SK-N-SH (cell line): ENCODE measurements at regions not wholly inside any gene's neighbourhood (a gene's known extent, or its start where the extent isn't known, plus 50 kb on each side); places are given as distances from the start of the nearest gene placed in this dataset.

ENCODE experiments used
- CTCF ChIA-PET: fragments of 300-600, 350-600 bp; formaldehyde crosslinking; extraction: SDS; loops from one replicate; lab custom pipeline; 2021; lab: Yijun Ruan, JAX
- POLR2A ChIA-PET: fragments of 350-600 bp; sonication (Branson Sonifier 250); formaldehyde crosslinking; extraction: SDS; loops from one replicate; lab custom pipeline; 2020; ENCODE audit warnings: antibody characterized with exemption, inconsistent platforms; lab: Yijun Ruan, JAX
- DNase-seq: peaks from one replicate; pipeline ENCODE4 v3.0.0; 2012
- H2AFZ ChIP-seq: fragments of 200-600 bp; sonication (generic); 2 replicates; pipeline ENCODE4 v1.8.1; 2016; ENCODE audit warnings: antibody characterized with exemption, mild to moderate bottlenecking, low read depth
- H3F3A ChIP-seq: fragments of 200-600 bp; sonication (generic); replicated peaks from 2 replicates; pipeline ENCODE3; 2016; ENCODE audit warnings: antibody characterized with exemption, mild to moderate bottlenecking; ENCODE audit not compliant: insufficient read depth
- H3K27ac ChIP-seq, 2 experiments: fragments of 200-500 bp in 1 of 2; fragments of 200-600 bp in 1 of 2; sonication (Bioruptor generic) in 1 of 2; sonication (generic), shearing (Covaris generic) in 1 of 2; 2 replicates each; pipeline versions ENCODE4 v1.5.1 to v1.6.1; 2014 to 2016; ENCODE audit warnings: low read depth in 2 of 2, inconsistent platforms in 1 of 2, low read length in 1 of 2, mild to moderate bottlenecking in 1 of 2, mixed read lengths in 1 of 2
- H3K27me3 ChIP-seq: fragments of 200-600 bp; sonication (generic), shearing (Covaris generic); 2 replicates; pipeline ENCODE4 v1.6.1; 2016; ENCODE audit warnings: mixed run types; ENCODE audit not compliant: insufficient read depth
- H3K36me3 ChIP-seq, 2 experiments: fragments of 200-500 bp in 1 of 2; fragments of 200-600 bp in 1 of 2; sonication (Bioruptor generic) in 1 of 2; sonication (generic) in 1 of 2; replicated peaks in 1 of 2; 2 replicates each; pipeline versions ENCODE3 to v1.5.1; 2014 to 2016; ENCODE audit warnings: low read length in 1 of 2, mild to moderate bottlenecking in 1 of 2; ENCODE audit not compliant: insufficient read depth in 2 of 2, control insufficient read depth in 1 of 2
- H3K4me1 ChIP-seq, 2 experiments: fragments of 200-500 bp in 1 of 2; fragments of 200-600 bp in 1 of 2; sonication (Bioruptor generic) in 1 of 2; sonication (generic), shearing (Covaris generic) in 1 of 2; 2 replicates each; pipeline versions ENCODE4 v1.5.1 to v1.6.1; 2014 to 2016; ENCODE audit warnings: low read depth in 1 of 2, low read length in 1 of 2, mixed run types in 1 of 2; ENCODE audit not compliant: insufficient read depth in 2 of 2, control insufficient read depth in 1 of 2
- H3K4me2 ChIP-seq: fragments of 200-600 bp; sonication (generic), shearing (Covaris generic); 2 replicates; pipeline ENCODE4 v1.6.1; 2017; ENCODE audit warnings: mixed run types
- H3K4me3 ChIP-seq, 2 experiments: fragments of 200-500 bp in 1 of 2; fragments of 200-600 bp in 1 of 2; sonication (Bioruptor generic) in 1 of 2; sonication (generic), shearing (Covaris generic) in 1 of 2; 2 replicates each; pipeline versions ENCODE4 v1.5.1 to v1.8.1; 2014 to 2016; ENCODE audit warnings: low read depth in 2 of 2, inconsistent platforms in 1 of 2, low read length in 1 of 2, mild to moderate bottlenecking in 1 of 2, mixed read lengths in 1 of 2, moderate library complexity in 1 of 2
- H3K79me2 ChIP-seq: fragments of 200-600 bp; sonication (generic); 2 replicates; pipeline ENCODE4 v1.8.1; 2017; ENCODE audit warnings: mild to moderate bottlenecking; ENCODE audit not compliant: insufficient read depth
- H3K9ac ChIP-seq: fragments of 200-600 bp; sonication (generic); 2 replicates; pipeline ENCODE4 v1.6.1; 2017; ENCODE audit warnings: mixed run types
- H3K9me2 ChIP-seq: fragments of 200-600 bp; sonication (generic); 2 replicates; pipeline ENCODE4 v1.6.1; 2017; ENCODE audit warnings: mixed run types
- H3K9me3 ChIP-seq: fragments of 200-600 bp; sonication (generic); 2 replicates; pipeline ENCODE4 v1.6.1; 2017; ENCODE audit warnings: mixed run types, mild to moderate bottlenecking, moderate library complexity
- H4K20me1 ChIP-seq: fragments of 200-600 bp; sonication (generic); 2 replicates; pipeline ENCODE4 v1.6.1; 2017; ENCODE audit warnings: mild to moderate bottlenecking, mixed run types; ENCODE audit not compliant: insufficient read depth
- CHD2 ChIP-seq: fragments of 150-350 bp; IDR thresholded peaks from 2 replicates; pipeline ENCODE4 v1.6.1; 2018; ENCODE audit warnings: low read length; ENCODE audit not compliant: partially characterized antibody
- ELF1 ChIP-seq: IDR thresholded peaks from 2 replicates; pipeline ENCODE4 v1.4.0; 2012
- EZH2phosphoT487 ChIP-seq: fragments of 200-600 bp; sonication (generic); IDR thresholded peaks from 2 replicates; pipeline ENCODE4 v1.6.1; 2017; ENCODE audit warnings: low read depth, mixed run types, mild to moderate bottlenecking, antibody characterized with exemption, moderate library complexity, borderline replicate concordance
- GABPA ChIP-seq: IDR thresholded peaks from 2 replicates; pipeline ENCODE4 v1.4.0; 2012; ENCODE audit warnings: low read depth, mild to moderate bottlenecking
- MXI1 ChIP-seq: IDR thresholded peaks from 2 replicates; pipeline ENCODE4 v1.6.1; 2012; ENCODE audit warnings: mild to moderate bottlenecking, low read depth, low read length, improper control_type of control experiment
- NFIC ChIP-seq: IDR thresholded peaks from 2 replicates; pipeline ENCODE4 v1.4.0; 2012; ENCODE audit warnings: borderline replicate concordance
- NRF1 ChIP-seq: IDR thresholded peaks from 2 replicates; pipeline ENCODE4 v1.6.1; 2012; ENCODE audit warnings: low read depth, mild to moderate bottlenecking, low read length
- POLR2AphosphoS5 ChIP-seq: IDR thresholded peaks from 2 replicates; pipeline ENCODE4 v1.6.1; 2012; ENCODE audit warnings: low read depth, low read length
- RFX5 ChIP-seq: IDR thresholded peaks from 2 replicates; pipeline ENCODE4 v1.6.1; 2012; ENCODE audit warnings: mild to moderate bottlenecking, improper control_type of control experiment, low read length
- RXRA ChIP-seq: IDR thresholded peaks from 2 replicates; pipeline ENCODE4 v1.4.0; 2012; ENCODE audit warnings: low read depth, mild to moderate bottlenecking, borderline replicate concordance
- SIN3A ChIP-seq: IDR thresholded peaks from 2 replicates; pipeline ENCODE4 v1.6.1; 2012; ENCODE audit warnings: low read depth, mild to moderate bottlenecking, low read length, moderate library complexity, borderline replicate concordance
- YY1 ChIP-seq: IDR thresholded peaks from 2 replicates; pipeline ENCODE4 v1.4.0; 2012; ENCODE audit warnings: low read depth, mild to moderate bottlenecking
- WGBS: methylation state at CpG from one replicate; pipeline ENCODE4 v1.1.6; 2017; ENCODE audit warnings: low lambda C conversion rate; 5-methylcytosine and 5-hydroxymethylcytosine counted together
- TF ChIP-seq, protein P1 (sequence below): fragments of 200-600 bp; sonication (generic); IDR thresholded peaks from 2 replicates; pipeline ENCODE4 v1.6.1; 2017; ENCODE audit warnings: antibody characterized with exemption, mild to moderate bottlenecking, moderate library complexity
- TF ChIP-seq, protein P2 (sequence below): IDR thresholded peaks from 2 replicates; pipeline ENCODE4; 2012
- TF ChIP-seq, protein P3 (sequence below): IDR thresholded peaks from 2 replicates; pipeline ENCODE4 v1.4.0; 2012; ENCODE audit warnings: low read depth, borderline replicate concordance
- TF ChIP-seq, protein P4 (sequence below): IDR thresholded peaks from 2 replicates; pipeline ENCODE4 v1.4.0; 2012; ENCODE audit warnings: low read depth

DNA sequence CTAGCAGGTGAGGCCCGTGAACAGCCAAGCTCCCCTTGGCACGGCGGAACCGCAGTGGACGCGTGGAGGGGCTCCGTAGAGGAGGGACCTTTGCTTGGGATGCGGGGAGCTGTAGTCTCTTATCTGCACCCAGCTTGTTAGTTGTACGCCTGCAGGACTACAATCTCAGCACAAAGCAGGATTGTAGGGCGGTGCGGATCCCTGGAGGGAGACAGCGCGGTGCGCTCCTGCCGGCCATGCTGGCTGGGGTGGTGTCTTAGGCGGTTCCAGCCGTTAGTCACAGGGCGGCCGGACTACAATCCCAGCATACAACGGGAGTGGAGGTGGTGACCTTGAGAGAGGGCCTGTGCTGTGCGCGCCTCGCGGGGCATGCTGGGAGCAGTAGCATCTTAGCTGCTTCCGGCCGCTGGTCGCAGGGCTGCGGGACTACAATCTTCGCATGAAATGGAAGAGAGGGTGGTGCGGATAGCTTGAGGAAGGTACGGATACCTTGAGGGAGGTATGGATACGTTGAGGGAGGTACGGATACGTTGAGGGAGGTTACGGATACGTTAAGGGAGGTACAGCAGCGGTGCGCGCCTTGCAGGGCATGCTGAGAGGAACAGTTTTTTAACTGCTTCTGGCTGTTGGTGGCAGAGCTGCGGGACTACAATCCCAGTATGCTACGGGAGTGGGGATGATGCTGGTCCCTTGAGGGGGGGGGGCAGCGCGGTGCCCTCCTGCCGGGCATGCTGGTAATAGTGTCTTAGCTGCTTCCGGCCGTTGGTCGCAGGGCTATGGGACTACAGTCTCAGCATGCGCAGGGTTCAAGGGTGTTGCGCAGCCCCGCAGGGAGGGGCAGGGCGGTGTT is 1419.1 kb downstream of the UQCRFS1 start:
- peak; percentile 85 for DNase-seq
- TF ChIP-seq ELF1 (peak; percentile 60; the same call in 1 of the 2 replicates), POLR2AphosphoS5 (peak; percentile 52), GABPA (peak; percentile 78), NFIC (no peak), RXRA (no peak), MXI1 (peak; percentile 59; the same call in 1 of the 2 replicates), CHD2 (peak; percentile 74), SIN3A (peak; percentile 50; the same call in 1 of the 2 replicates), RFX5 (no peak), EZH2phosphoT487 (no peak), YY1 (peak; percentile 89), NRF1 (peak; percentile 52; the same call in 1 of the 2 replicates)
- TF ChIP-seq, protein P1, sequence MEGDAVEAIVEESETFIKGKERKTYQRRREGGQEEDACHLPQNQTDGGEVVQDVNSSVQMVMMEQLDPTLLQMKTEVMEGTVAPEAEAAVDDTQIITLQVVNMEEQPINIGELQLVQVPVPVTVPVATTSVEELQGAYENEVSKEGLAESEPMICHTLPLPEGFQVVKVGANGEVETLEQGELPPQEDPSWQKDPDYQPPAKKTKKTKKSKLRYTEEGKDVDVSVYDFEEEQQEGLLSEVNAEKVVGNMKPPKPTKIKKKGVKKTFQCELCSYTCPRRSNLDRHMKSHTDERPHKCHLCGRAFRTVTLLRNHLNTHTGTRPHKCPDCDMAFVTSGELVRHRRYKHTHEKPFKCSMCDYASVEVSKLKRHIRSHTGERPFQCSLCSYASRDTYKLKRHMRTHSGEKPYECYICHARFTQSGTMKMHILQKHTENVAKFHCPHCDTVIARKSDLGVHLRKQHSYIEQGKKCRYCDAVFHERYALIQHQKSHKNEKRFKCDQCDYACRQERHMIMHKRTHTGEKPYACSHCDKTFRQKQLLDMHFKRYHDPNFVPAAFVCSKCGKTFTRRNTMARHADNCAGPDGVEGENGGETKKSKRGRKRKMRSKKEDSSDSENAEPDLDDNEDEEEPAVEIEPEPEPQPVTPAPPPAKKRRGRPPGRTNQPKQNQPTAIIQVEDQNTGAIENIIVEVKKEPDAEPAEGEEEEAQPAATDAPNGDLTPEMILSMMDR = peak; percentile 8; the same call in 1 of the 2 replicates
- TF ChIP-seq, protein P2, sequence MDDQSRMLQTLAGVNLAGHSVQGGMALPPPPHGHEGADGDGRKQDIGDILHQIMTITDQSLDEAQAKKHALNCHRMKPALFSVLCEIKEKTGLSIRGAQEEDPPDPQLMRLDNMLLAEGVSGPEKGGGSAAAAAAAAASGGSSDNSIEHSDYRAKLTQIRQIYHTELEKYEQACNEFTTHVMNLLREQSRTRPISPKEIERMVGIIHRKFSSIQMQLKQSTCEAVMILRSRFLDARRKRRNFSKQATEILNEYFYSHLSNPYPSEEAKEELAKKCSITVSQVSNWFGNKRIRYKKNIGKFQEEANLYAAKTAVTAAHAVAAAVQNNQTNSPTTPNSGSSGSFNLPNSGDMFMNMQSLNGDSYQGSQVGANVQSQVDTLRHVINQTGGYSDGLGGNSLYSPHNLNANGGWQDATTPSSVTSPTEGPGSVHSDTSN = no peak
- TF ChIP-seq, protein P3, sequence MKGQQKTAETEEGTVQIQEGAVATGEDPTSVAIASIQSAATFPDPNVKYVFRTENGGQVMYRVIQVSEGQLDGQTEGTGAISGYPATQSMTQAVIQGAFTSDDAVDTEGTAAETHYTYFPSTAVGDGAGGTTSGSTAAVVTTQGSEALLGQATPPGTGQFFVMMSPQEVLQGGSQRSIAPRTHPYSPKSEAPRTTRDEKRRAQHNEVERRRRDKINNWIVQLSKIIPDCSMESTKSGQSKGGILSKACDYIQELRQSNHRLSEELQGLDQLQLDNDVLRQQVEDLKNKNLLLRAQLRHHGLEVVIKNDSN = no peak
- TF ChIP-seq, protein P4, sequence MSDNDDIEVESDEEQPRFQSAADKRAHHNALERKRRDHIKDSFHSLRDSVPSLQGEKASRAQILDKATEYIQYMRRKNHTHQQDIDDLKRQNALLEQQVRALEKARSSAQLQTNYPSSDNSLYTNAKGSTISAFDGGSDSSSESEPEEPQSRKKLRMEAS = peak; percentile 54
- Histone ChIP-seq H3K36me3 (peaks cover 12 to 24% of the 10 kb centered on the region in 2 experiments), H3K79me2 (peaks cover 82% of the 10 kb centered on the region), H3K4me1 (peaks cover 4 to 14% of the 10 kb centered on the region in 2 experiments; a peak in 2 of 4 replicates), H2AFZ (peak overlapping the region; percentile 92), H3K27me3 (no peaks in the 10 kb centered on the region), H4K20me1 (peaks cover 30% of the 10 kb centered on the region), H3K9ac (peak overlapping the region; percentile 86), H3K27ac (peak overlapping the region; percentile 78 to 94), H3F3A (peaks cover 9% of the 10 kb centered on the region), H3K4me2 (peak overlapping the region; percentile 93), H3K9me3 (no peaks in the 10 kb centered on the region), H3K9me2 (no peaks in the 10 kb centered on the region), H3K4me3 (peak overlapping the region; percentile 93 to 94)
- ChIA-PET POLR2A (interaction anchor here (0.7 kb wide), 1 partner anchor 220 kb away, joined by 3 read pairs; no protein-coding TSS in a partner anchor), CTCF (no interaction called here)
- WGBS = 2% methylated on average over 24 of the region's 51 CpGs
